ENCODE measurements at regions not wholly inside any gene's neighbourhood (a gene's known extent, or its start where the extent isn't known, plus 50 kb on each side); places are given as distances from the start of the nearest gene placed in this dataset.

GRCh38 chr4:188263321-188263720 is 124.1 kb downstream of the TRIML1 start:
- DNase-seq, result no peak
- Mint-ChIP-seq H3K4me3 (no peak overlapping the region), H3K9me3 (peaks cover 3% of the 10 kb centered on the region), H3K36me3 (ENCODE audit: low read depth) (no peaks in the 10 kb centered on the region), H3K27ac (no peak overlapping the region), H3K4me1 (no peaks in the 10 kb centered on the region), H3K27me3 (no peaks in the 10 kb centered on the region)
- intact Hi-C loops (cut with micrococcal nuclease), result no loop called here

GRCh38 chr4:188266386-188266785 is 127.1 kb downstream of the TRIML1 start:
- Mint-ChIP-seq H3K27me3 (no peaks in the 10 kb centered on the region), H3K9me3 (peaks cover 4% of the 10 kb centered on the region), H3K36me3 (ENCODE audit: low read depth) (no peaks in the 10 kb centered on the region), H3K4me3 (no peak overlapping the region), H3K27ac (no peak overlapping the region), H3K4me1 (no peaks in the 10 kb centered on the region)
- no peak for DNase-seq
- intact Hi-C loops (cut with micrococcal nuclease), result no loop called here

- Mint-ChIP-seq H3K4me3 (no peak overlapping the region), H3K27me3 (no peaks in the 10 kb centered on the region), H3K36me3 (ENCODE audit: low read depth) (no peaks in the 10 kb centered on the region), H3K27ac (no peak overlapping the region), H3K4me1 (no peaks in the 10 kb centered on the region), H3K9me3 (peaks cover 4% of the 10 kb centered on the region)
- intact Hi-C loops (cut with micrococcal nuclease), result no loop called here
- DNase-seq, result no peak
Observed at GRCh38 chr4:188268131-188268908, 129.1 kb downstream of the TRIML1 start.

GRCh38 chr4:188270273-188271069 is 131.2 kb downstream of the TRIML1 start:
- Mint-ChIP-seq H3K9me3 (peaks cover 4% of the 10 kb centered on the region), H3K4me1 (no peaks in the 10 kb centered on the region), H3K27ac (no peak overlapping the region), H3K4me3 (no peak overlapping the region), H3K36me3 (ENCODE audit: low read depth) (no peaks in the 10 kb centered on the region), H3K27me3 (no peaks in the 10 kb centered on the region)
- intact Hi-C loops (cut with micrococcal nuclease), result no loop called here
- no peak for DNase-seq

- Mint-ChIP-seq H3K9me3 (no peaks in the 10 kb centered on the region), H3K27me3 (no peaks in the 10 kb centered on the region), H3K4me3 (no peak overlapping the region), H3K4me1 (no peaks in the 10 kb centered on the region), H3K27ac (no peak overlapping the region), H3K36me3 (ENCODE audit: low read depth) (no peaks in the 10 kb centered on the region)
- intact Hi-C loops (cut with micrococcal nuclease), result no loop called here
- DNase-seq, result no peak
Observed at GRCh38 chr4:188275686-188276085, 136.4 kb downstream of the TRIML1 start.

- no peak for DNase-seq
- Mint-ChIP-seq H3K4me3 (no peak overlapping the region), H3K27ac (no peak overlapping the region), H3K4me1 (no peaks in the 10 kb centered on the region), H3K9me3 (peaks cover 4% of the 10 kb centered on the region), H3K36me3 (ENCODE audit: low read depth) (no peaks in the 10 kb centered on the region), H3K27me3 (no peaks in the 10 kb centered on the region)
- intact Hi-C loops (cut with micrococcal nuclease), result no loop called here
Observed at GRCh38 chr4:188279184-188279583, 139.9 kb downstream of the TRIML1 start.

GRCh38 chr4:188282471-188283232 is 143.4 kb downstream of the TRIML1 start:
- H3K27me3 Mint-ChIP-seq, result no peaks in the 10 kb centered on the region
- no peak overlapping the region for H3K27ac Mint-ChIP-seq
- no peaks in the 10 kb centered on the region for H3K4me1 Mint-ChIP-seq
- intact Hi-C loops (cut with micrococcal nuclease), result no loop called here
- peaks cover 4% of the 10 kb centered on the region for H3K9me3 Mint-ChIP-seq
- DNase-seq, result no peak
- no peaks in the 10 kb centered on the region for H3K36me3 Mint-ChIP-seq (ENCODE audit: low read depth)
- no peak overlapping the region for H3K4me3 Mint-ChIP-seq

- no peak for DNase-seq
- intact Hi-C loops (cut with micrococcal nuclease), result no loop called here
- H3K4me3 Mint-ChIP-seq, result no peak overlapping the region
- H3K27ac Mint-ChIP-seq, result no peak overlapping the region
- no peaks in the 10 kb centered on the region for H3K4me1 Mint-ChIP-seq
- no peaks in the 10 kb centered on the region for H3K36me3 Mint-ChIP-seq (ENCODE audit: low read depth)
- no peaks in the 10 kb centered on the region for H3K27me3 Mint-ChIP-seq
- H3K9me3 Mint-ChIP-seq, result peaks cover 4% of the 10 kb centered on the region
Observed at GRCh38 chr4:188287169-188287894, 148.1 kb downstream of the TRIML1 start.

- H3K4me1 Mint-ChIP-seq, result no peaks in the 10 kb centered on the region
- intact Hi-C loops (cut with micrococcal nuclease), result no loop called here
- no peaks in the 10 kb centered on the region for H3K9me3 Mint-ChIP-seq
- no peak overlapping the region for H3K27ac Mint-ChIP-seq
- no peaks in the 10 kb centered on the region for H3K36me3 Mint-ChIP-seq (ENCODE audit: low read depth)
- H3K4me3 Mint-ChIP-seq, result no peak overlapping the region
- no peak for DNase-seq
- no peaks in the 10 kb centered on the region for H3K27me3 Mint-ChIP-seq
Observed at GRCh38 chr4:188289531-188290125, 150.4 kb downstream of the TRIML1 start.

GRCh38 chr4:188295899-188296298 is 156.7 kb downstream of the TRIML1 start:
- Mint-ChIP-seq H3K36me3 (ENCODE audit: low read depth) (no peaks in the 10 kb centered on the region), H3K4me3 (no peak overlapping the region), H3K9me3 (peaks cover 5% of the 10 kb centered on the region), H3K27me3 (no peaks in the 10 kb centered on the region), H3K4me1 (no peaks in the 10 kb centered on the region), H3K27ac (no peak overlapping the region)
- no peak for DNase-seq
- intact Hi-C loops (cut with micrococcal nuclease), result no loop called here

- intact Hi-C loops (cut with micrococcal nuclease), result no loop called here
- no peak overlapping the region for H3K4me3 Mint-ChIP-seq
- H3K27me3 Mint-ChIP-seq, result no peaks in the 10 kb centered on the region
- H3K9me3 Mint-ChIP-seq, result peaks cover 5% of the 10 kb centered on the region
- no peak overlapping the region for H3K27ac Mint-ChIP-seq
- DNase-seq, result no peak
- no peaks in the 10 kb centered on the region for H3K4me1 Mint-ChIP-seq
- no peaks in the 10 kb centered on the region for H3K36me3 Mint-ChIP-seq (ENCODE audit: low read depth)
Observed at GRCh38 chr4:188296331-188296730, 157.1 kb downstream of the TRIML1 start.

GRCh38 chr4:188297873-188298272 is 158.6 kb downstream of the TRIML1 start:
- no peaks in the 10 kb centered on the region for H3K4me1 Mint-ChIP-seq
- H3K27ac Mint-ChIP-seq, result no peak overlapping the region
- intact Hi-C loops (cut with micrococcal nuclease), result no loop called here
- no peaks in the 10 kb centered on the region for H3K36me3 Mint-ChIP-seq (ENCODE audit: low read depth)
- DNase-seq, result no peak
- H3K4me3 Mint-ChIP-seq, result no peak overlapping the region
- no peaks in the 10 kb centered on the region for H3K27me3 Mint-ChIP-seq
- peaks cover 9% of the 10 kb centered on the region for H3K9me3 Mint-ChIP-seq

- no peaks in the 10 kb centered on the region for H3K27me3 Mint-ChIP-seq
- H3K4me3 Mint-ChIP-seq, result no peak overlapping the region
- peaks cover 9% of the 10 kb centered on the region for H3K9me3 Mint-ChIP-seq
- intact Hi-C loops (cut with micrococcal nuclease), result no loop called here
- no peaks in the 10 kb centered on the region for H3K36me3 Mint-ChIP-seq (ENCODE audit: low read depth)
- H3K27ac Mint-ChIP-seq, result no peak overlapping the region
- DNase-seq, result no peak
- H3K4me1 Mint-ChIP-seq, result no peaks in the 10 kb centered on the region
Observed at GRCh38 chr4:188299161-188299560, 159.9 kb downstream of the TRIML1 start.

All from activated CD4-positive, alpha-beta T cell treated with anti-CD3 and anti-CD28 coated beads, Interleukin-2, amount 10 ng/mL, durations not matched to agents 24 days and 14 days (primary cell).